H1 (cell line): ENCODE measurements at regions not wholly inside any gene's neighbourhood (a gene's known extent, or its start where the extent isn't known, plus 50 kb on each side); places are given as distances from the start of the nearest gene placed in this dataset.

Experiments used
- CHD7 ChIP-seq: fragments of 300-600 bp; sonication (generic); IDR thresholded peaks from 2 replicates; pipeline ENCODE4 v1.7.1; 2012; ENCODE audit warnings: low read length, moderate library complexity, mild to moderate bottlenecking, inconsistent platforms; ENCODE audit not compliant: insufficient replicate concordance
- HDAC2 ChIP-seq, 2 experiments: fragments of 300-600 bp in 1 of 2; sonication (generic) in 1 of 2; IDR thresholded peaks; 2 replicates each; pipeline ENCODE4 v1.6.1; 2011 to 2012; ENCODE audit warnings: low read depth in 2 of 2, low read length in 2 of 2, mild to moderate bottlenecking in 2 of 2, moderate library complexity in 2 of 2, borderline replicate concordance in 1 of 2, inconsistent platforms in 1 of 2
- SIN3A ChIP-seq, 2 experiments: IDR thresholded peaks in 1 of 2; conservative IDR thresholded peaks in 1 of 2; 2 replicates each; pipeline ENCODE4 v1.6.1; 2011 to 2012; ENCODE audit warnings: low read length in 2 of 2, improper control_type of control experiment in 1 of 2, low read depth in 1 of 2, mild to moderate bottlenecking in 1 of 2
- SP1 ChIP-seq: IDR thresholded peaks from 2 replicates; pipeline ENCODE4 v1.6.1; 2011; ENCODE audit warnings: low read depth, low read length

GRCh38 chr2:126838716-126838985, 60.0 kb upstream of the TEX51 start (continued):
- no peak for TF ChIP-seq CHD7
- no peak for TF ChIP-seq SP1
- TF ChIP-seq SIN3A (conservative IDR thresholded peaks at IDR 0.05 in 1 of 2, IDR thresholded peaks at IDR 0.05 in 1 of 2; ENCODE audit: low read depth in 1 of 2, low read length in 2 of 2) = no peak
- no peak for TF ChIP-seq HDAC2 (IDR thresholded peaks at IDR 0.05; ENCODE audit: borderline replicate concordance in 1 of 2, low read depth in 2 of 2, low read length in 2 of 2)
